ENCODE measurements at regions not wholly inside any gene's neighbourhood (a gene's known extent, or its start where the extent isn't known, plus 50 kb on each side); places are given as distances from the start of the nearest gene placed in this dataset.

DNA sequence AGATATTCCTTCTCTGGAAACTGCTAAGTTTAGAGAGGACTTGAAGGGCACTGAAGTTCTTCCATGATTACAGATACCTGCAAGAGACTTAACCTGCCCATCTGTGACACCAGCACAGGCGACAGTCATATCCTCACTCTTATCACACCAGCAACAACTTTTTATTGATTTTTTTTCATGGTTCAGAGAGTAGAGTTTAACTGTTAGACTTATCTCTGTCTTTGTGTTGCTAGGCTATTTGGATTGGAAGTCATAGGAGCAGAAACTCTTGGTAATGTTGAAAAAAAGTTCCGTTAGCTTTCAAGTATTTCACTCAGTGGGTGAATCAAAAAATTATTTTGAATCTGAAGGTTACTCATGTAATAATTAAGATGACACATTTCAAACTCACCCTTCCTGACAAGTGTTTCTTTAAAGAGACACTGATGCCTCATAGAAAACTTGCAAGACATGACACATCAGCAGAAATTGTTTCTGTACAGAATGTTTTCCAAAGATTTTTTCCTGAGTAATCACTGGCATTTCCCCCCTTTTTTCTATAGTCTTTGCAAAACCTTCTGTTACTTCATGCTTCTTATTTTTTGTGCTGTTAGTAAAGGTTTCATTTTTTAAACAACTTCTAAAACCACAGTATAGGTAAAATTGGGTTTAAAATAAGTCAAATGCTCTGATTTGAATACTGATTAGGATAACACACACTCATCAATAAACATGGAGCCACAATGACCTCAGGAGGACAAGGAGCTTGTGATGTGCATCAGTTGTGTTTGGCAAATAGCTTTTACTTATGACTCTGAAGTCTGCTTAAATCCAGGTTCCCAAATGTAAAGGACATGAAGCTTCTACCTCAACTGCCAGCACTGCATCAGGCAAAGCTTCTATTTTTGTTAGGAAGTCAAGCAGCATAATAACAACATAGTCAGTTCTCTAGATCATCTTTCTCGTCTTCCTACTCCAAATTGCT is 252.9 kb upstream of the MAN1A1 start:
- DNase-seq (ENCODE audit: low read depth) = no peak

GRCh38 chr6:119598883-119599282 is 249.3 kb upstream of the MAN1A1 start:
- DNase-seq (ENCODE audit: low read depth) = no peak

DNA sequence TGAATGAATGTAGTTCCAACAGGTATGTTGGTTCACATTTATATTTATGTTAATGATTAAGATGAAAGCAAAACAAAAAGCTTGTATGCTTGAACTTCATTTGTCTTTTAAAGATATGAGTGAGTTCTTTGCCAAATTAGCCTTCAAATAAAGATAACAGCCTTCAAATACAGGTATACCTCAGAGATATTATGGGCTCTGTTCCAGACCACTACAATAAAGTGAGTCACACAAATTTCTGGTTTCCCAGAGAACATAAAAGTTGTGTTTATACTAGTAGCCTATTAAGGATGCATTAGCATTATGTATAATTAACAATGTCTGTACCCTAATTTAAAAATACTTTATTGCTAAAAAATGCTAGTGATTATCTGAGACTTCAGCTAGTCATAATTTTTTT is 245.3 kb upstream of the MAN1A1 start:
- no peak for DNase-seq (ENCODE audit: low read depth)

DNA sequence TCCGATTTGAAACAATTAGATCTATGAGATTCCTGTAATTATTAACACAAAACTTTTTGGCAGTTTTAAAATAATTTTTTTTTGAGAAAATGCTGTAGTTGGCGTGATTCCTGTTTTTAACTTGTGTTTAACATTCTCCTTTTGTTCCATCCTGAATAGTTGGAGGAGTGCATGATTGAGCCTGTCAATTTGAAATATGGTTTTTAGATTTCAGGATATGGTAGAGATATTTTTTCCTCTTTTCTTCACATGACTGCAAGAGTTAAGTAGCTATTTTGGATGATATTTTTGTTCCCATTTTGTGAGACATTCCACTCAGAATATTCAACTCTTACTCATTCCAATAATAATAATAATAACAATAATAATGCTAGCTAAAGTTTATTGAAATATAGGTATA is 241.7 kb upstream of the MAN1A1 start:
- no peak for DNase-seq (ENCODE audit: low read depth)

DNA sequence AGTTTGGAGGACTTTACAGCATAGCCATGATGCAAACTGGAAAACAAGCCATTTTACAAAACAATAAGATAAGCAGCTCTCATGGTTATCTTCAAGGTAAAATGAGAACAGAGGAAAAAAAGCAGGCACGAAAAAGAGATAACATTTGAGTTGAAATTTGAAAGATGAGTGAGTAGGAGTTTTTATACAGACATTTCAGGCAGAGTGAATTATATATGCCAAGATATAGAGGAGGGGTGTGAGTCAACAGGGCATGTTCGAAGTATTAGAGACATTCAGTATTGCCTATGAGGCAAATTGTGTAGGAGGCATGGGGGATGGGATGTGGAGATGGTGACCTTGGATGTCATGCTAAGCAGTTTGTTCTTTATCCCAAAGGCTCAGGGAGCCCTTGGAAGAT is 240.5 kb upstream of the MAN1A1 start:
- no peak for DNase-seq (ENCODE audit: low read depth)

GRCh38 chr6:119587537-119587936 is 238.0 kb upstream of the MAN1A1 start:
- DNase-seq (ENCODE audit: low read depth) = no peak

GRCh38 chr6:119586250-119586882 is 236.8 kb upstream of the MAN1A1 start:
- DNase-seq (ENCODE audit: low read depth) = no peak

- DNase-seq (ENCODE audit: low read depth) = no peak
Measured at GRCh38 chr6:119584088-119584487, 234.5 kb upstream of the MAN1A1 start.

DNA sequence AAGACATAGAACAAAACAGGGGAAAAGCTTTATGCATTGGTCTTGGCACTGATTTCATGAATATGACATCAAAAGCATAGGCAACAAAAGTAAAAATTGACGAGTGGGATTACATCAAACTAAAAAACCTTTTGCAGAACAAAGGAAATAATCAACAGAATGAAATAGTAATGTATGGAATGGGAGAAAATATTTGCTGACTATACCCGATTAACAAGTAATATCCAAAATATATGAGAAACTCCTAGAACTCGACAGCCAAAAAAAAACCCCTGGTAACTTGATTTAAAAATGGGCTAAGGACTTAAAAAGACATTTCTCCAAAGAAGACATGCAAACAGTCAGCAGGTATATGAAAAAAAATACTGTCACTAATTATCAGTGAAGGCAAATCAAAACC is 231.7 kb upstream of the MAN1A1 start:
- DNase-seq (ENCODE audit: low read depth) = no peak

DNA sequence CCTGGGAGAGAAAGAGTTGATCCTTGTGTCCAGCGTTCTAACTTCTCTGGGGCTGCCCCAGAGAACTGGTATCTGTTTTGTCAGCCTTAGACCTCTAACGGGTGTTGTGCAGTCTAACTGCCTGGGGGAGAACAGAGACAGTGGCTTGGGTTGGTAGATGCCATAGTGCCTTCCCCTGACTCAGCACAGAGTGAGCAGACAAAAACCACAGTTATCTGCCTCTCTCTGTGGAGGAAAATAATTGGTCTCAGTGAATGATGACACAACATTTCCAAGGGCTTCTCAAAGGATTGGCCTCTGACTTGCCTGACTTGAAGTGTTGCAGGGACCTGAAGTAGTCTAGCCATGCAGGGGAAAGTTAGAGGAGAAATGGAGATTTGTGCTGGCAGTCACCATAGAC is 226.2 kb upstream of the MAN1A1 start:
- DNase-seq (ENCODE audit: low read depth) = no peak

- no peak for DNase-seq (ENCODE audit: low read depth)
Measured at GRCh38 chr6:119568580-119568979, 219.0 kb upstream of the MAN1A1 start.

- no peak for DNase-seq (ENCODE audit: low read depth)
Measured at GRCh38 chr6:119566546-119567260, 217.1 kb upstream of the MAN1A1 start.

DNA sequence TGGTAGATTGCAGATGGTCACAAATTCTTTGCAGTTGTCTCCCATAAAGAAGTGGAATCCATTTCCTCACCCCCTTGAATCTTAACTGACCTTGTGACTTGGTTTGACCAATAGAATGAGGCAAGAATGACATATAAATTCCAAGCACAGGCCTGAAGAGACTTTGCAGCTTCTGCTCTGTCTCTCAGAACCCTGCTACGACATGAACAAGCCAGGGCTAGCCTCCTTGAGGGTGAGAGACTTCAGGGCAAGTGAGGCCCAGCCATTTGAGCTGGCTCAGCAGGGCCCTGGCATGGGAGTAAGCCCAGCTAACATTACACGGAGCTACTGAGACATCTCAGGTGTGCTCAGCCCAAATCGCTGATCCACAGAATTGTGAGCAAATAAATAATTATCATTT is 216.3 kb upstream of the MAN1A1 start:
- no peak for DNase-seq (ENCODE audit: low read depth)

DNA sequence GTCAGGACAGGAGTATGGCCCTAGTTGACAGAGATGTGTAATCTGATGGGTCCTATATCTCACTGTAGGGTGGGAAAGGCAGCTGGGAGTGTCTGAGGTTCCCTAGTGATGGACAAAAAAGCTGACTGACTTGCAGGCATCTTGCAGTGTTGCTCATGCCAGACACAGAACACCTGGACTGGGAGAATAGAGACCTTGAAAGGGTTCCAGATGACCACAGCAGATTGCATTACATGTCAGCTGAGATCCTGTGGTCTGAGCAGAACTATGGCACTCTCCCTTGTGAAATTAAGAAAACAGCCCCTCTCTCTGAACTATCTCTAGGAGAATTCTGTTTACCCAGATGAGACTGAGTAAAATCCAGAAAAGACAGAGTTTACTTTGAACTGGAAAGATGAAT is 212.6 kb upstream of the MAN1A1 start:
- no peak for DNase-seq (ENCODE audit: low read depth)

- no peak for DNase-seq (ENCODE audit: low read depth)
Measured at GRCh38 chr6:119559586-119559985, 210.0 kb upstream of the MAN1A1 start.

- DNase-seq (ENCODE audit: low read depth) = no peak
Measured at GRCh38 chr6:119557239-119557638, 207.7 kb upstream of the MAN1A1 start.

- no peak for DNase-seq (ENCODE audit: low read depth)
Measured at GRCh38 chr6:119552021-119552420, 202.5 kb upstream of the MAN1A1 start.

- no peak for DNase-seq (ENCODE audit: low read depth)
Measured at GRCh38 chr6:119547024-119547423, 197.5 kb upstream of the MAN1A1 start.

DNA sequence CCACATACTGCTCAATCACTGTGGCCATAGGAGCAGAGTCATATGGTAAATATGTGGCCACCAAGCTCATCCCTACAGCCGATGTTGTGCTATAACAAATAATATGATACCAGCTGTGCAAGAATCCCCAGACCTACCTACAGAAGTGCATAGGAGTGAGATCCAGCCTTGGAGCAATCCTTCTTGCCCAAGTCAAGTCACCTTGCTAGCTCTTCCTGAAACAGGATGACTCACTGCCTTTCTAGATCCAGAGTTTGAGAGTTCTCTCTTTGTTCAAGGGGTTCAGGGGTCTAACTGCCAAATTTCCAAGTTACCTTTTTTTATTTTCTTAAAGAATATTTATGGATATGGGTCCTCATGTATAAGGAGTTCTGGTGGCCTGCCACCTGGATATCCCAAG is 195.7 kb upstream of the MAN1A1 start:
- no peak for DNase-seq (ENCODE audit: low read depth)

DNA sequence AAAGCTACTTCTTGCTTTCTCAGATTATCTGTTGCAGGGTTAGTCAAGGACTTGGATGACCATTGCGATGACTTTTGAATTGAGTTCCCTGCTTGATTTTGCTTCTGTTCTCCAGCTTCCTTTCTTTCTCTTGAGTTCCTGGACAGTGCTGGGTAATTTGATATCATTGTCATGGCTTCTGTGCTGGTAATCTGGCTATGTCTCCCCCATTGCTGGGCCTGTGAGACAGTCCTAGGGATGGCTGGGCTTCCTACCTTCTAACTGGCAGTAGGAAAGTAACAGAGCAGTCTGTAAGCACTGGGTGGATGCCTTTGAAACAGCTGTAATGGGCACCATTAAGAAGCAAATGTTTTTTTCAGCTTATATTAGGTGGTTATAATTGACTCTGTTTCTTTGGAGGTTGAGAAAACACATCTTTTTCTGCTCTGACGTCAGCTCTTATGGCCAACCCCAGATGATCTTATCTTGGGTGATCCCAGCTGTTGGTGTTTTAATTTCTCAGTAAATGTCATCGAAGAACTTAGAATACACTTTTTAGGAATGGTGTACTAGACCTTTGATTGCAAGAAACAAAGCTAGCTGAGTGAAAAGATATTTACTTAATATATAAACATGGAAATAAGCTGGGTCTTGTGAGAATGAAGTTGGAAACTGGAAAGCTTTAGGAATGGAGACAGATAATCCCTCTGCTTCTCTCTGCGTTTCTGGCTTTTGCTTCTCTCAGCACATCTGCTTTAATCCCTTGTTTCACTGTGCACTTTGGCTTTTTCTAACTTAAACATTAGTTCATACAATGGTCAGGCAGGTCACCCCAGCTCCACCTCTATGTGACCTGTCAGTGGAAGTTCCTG is 195.0 kb upstream of the MAN1A1 start:
- no peak for DNase-seq (ENCODE audit: low read depth)

DNA sequence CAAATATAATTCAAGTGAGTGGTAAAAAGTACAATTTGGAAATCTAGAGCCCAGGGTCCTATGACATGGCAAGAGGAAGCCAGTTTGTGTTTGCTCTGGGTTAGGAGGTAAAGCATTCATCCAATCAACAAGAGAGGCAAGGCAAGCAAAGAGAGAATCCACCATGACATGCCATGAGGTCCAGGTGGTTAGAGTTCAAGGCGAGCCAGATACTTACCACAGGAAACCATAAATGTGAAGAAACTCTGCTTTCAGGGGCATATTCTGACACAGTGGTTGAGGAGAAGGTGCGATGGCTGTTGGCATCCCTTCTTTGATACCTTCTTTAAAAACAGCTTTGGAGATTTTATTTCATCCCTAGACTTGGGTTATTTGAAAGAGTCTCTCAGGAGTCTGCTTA is 193.8 kb upstream of the MAN1A1 start:
- DNase-seq (ENCODE audit: low read depth) = no peak

- no peak for DNase-seq (ENCODE audit: low read depth)
Measured at GRCh38 chr6:119542037-119542436, 192.5 kb upstream of the MAN1A1 start.

All from stimulated activated CD8-positive, alpha-beta memory T cell treated with anti-CD3 and anti-CD28 coated beads, Interleukin-7, amount 100 ng/mL, for 24 hours (primary cell).